HG02973 (cell line): ENCODE measurements at regions not wholly inside any gene's neighbourhood (a gene's known extent, or its start where the extent isn't known, plus 50 kb on each side); places are given as distances from the start of the nearest gene placed in this dataset.
"Not testable (repeated sequence)": the region's sequence is repeated elsewhere in the genome, so short reads cannot be mapped to it uniquely, and the experiment has no call there.

ENCODE experiments used
- ATAC-seq: cut with Tn5 transposase; IDR thresholded peaks from one replicate; pipeline ENCODE4 v1.9.1; 2021; ENCODE audit warnings: moderate library complexity; ENCODE audit not compliant: unreplicated experiment

DNA sequence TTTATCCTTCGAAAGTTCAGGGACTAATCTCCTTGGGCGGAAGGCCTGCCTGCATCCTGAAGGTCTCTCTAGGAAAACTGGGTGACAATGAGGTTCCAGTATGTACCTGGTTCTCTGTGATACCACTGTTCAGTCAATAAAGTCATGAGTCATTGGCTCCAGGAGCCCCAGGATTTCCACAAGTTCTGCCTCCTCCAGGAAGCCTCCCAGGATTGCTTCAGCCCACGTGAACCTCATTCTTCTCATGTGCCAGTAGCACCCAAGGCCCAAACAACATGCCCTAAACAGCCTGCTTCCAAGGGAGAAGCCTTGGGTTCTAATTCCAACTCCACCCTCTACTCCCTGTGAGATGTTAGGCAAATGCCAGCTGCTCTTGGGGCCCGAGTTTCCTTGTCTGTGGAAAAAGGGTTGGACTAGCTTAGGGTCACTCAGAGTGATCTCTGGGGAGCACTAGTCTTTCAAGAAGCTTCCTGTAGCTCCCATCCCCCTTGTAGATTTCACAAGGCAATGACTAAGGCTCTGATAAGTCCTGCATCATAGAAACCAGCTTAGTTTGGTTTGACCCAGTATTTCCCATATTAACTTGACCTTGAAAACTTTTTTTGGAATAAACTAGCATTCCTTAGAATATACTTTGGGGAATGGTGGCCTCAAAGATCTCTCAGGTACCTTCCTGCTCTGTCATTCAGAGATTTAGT is 118.3 kb upstream of the ATP2B2 start:
- ATAC-seq: no peak

DNA sequence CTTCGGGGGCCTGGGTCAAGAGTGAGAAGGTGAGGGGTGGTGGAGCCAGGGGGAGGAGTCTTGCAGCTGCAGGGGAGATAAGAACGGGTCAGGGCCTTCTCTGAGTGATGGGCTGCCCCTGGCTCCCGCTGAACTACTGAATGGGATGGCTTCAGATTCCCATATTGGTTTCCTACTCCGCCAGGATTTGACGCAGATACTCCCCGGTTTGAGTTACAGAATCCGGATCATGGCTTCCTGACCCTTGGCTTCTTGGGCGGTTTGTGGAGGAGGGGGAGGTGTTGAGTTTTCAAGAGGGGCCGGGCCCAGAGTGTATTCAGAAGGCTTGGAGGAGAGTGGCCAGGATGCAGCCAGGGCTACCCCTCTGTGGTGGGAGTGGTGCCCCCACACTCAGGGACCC is 119.9 kb upstream of the ATP2B2 start:
- no peak for ATAC-seq

DNA sequence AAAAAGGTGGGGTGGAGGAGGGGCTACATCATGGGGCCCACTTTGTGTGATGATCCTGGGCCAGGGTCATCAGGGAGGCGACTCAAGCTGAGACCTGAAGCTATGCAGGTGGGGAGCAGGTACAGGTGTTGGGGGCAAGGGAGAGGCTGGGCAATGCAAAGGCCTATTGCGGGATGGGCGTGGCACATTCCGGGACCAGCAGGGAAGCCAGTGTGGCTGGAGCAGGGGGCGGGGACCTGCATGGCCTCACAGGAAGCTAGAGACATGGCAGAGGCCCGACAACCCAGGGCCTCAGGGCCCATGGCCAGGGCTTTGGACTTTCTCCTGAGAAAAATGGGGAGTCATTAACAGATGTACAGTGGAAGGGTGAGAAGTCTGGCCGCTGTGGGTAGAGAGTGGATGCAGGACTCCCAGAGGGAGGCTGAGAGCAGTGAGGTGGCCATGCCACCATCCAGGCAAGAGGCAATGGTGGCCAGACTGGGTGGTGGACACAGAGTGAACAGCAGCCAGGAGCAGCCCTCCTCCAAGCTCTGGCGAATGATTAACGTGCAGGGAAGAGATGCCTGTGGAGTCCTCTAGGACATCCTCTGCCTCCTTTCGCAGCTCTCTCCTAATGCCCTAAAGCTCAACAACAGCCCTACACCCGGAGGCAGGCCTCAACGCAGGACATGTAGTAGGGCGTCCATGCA is 122.6 kb upstream of the ATP2B2 start:
- no peak for ATAC-seq

DNA sequence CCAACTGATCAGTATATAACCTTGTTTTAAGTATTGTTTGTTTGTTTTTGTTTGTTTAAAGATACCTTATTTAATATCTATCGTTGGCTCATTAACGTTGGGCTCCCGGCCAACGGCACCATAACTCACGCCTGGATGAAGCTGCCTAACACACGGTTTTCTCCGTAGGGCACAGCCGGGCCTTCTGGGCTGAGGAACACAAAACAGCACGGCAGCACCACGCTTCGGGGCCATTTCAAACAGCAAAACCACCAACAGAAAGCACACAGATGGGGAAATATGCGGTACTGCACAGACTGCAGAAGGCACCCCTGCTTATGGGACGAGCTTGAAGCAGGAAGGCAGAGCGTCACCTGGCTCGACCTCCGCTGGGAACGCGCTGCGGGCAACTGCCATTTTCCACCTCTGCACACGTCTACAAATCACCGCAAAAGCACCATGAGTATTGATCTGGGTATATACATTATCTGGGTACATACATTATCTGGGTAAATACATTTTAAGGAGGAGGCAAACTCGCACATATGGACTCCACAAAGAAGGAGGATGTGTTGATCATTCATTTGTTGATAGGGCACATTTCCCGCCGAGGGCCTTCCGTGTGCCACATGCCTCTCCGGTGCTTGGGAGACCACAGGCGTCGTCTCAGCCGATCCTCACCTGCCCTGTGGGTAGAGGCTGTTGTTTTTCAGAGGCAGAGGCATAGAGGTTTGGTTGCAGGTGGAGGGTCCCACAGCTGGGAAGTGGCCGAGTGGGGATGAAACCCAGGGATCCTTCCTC is 123.7 kb upstream of the ATP2B2 start:
- no peak for ATAC-seq

DNA sequence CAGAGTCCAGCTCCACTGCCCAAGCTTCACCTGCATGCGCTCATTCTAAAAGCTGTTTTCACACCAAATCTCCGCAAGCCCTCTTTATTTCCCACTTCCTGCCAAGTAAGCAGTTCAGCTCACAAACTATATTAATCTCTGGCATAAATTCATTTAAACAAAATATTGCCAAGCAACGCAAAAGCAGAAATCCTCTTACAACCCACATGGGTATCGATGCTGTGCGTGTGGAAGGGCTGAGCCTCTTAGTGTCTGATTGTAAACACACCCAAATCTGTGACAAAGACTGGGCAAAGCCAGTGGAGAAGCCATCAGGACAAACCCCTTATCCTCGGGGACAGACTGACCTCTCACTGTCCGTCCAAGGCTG is 124.3 kb upstream of the ATP2B2 start:
- ATAC-seq: no peak

DNA sequence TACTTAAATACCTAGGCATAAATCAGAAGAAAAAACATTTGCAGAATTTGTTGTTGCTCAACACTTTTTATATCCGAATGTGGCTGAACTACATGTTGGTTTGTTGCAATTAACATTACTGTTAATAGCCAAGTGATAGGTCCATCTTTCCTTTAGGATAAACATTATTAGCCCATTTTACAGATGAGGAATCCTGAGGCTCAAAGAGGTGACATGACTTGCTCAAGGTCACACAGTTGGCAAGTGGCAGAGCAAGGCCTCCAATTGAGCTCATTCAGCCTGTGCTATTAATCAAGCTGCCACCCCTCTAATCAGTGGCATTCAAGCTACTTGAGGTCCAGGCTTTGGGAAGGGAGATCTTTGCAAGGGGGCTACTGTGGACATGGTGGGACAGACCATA is 125.8 kb upstream of the ATP2B2 start:
- ATAC-seq: no peak

- ATAC-seq: no peak
These were observed 126.7 kb upstream of the ATP2B2 start for GRCh38 chr3:10632125-10632524.

GRCh38 chr3:10632741-10633140 is 127.4 kb upstream of the ATP2B2 start:
- no peak for ATAC-seq

- no peak for ATAC-seq
These were observed 130.2 kb upstream of the ATP2B2 start for GRCh38 chr3:10635446-10636076.

GRCh38 chr3:10637342-10637741 is 132.0 kb upstream of the ATP2B2 start:
- no peak for ATAC-seq

- ATAC-seq: no peak
These were observed 133.1 kb upstream of the ATP2B2 start for GRCh38 chr3:10638466-10638865.

DNA sequence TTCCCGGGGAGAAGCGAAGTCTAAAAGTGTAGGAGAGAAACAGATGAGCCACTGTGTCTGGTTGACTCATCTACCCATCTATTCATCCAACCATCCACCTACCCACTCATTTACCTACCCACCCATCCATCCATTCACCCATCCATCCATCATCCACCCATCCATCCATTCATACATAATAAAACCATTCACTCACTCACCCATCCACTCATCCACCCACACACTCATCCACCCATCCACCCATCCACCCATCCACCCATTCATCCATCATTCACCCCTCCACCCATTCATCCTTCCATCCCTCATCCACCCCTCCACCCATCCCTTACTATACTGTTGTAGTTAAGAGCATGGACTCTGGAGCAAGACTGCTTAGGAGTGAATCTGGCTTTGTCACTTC is 136.4 kb upstream of the ATP2B2 start:
- ATAC-seq: no peak

- no peak for ATAC-seq
These were observed 138.8 kb upstream of the ATP2B2 start for GRCh38 chr3:10644189-10644588.

- ATAC-seq: no peak
These were observed 140.4 kb upstream of the ATP2B2 start for GRCh38 chr3:10645800-10646199.

GRCh38 chr3:10646531-10647335 is 141.3 kb upstream of the ATP2B2 start:
- no peak for ATAC-seq

GRCh38 chr3:10647376-10647775 is 142.0 kb upstream of the ATP2B2 start:
- no peak for ATAC-seq

GRCh38 chr3:10648181-10648580 is 142.8 kb upstream of the ATP2B2 start:
- ATAC-seq: no peak

DNA sequence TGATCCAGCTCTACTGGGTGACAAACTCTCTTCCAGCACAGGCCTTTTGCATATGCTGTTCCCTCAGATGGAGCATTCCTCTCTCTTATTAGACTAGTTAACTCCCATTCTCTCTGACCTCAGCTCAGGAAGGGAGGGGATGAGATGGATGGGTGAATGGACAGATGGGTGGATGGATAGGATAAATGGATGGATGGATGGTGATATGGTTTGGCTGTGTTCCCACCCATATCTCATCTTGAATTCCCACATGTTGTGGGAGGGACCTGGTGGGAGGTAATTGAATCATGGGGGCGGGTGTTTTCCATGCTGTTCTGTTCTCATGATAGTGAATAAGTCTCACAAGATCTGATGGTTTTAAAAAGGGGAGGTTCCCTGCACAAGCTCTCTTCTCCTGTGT is 144.1 kb upstream of the ATP2B2 start:
- not testable (repeated sequence) for ATAC-seq

DNA sequence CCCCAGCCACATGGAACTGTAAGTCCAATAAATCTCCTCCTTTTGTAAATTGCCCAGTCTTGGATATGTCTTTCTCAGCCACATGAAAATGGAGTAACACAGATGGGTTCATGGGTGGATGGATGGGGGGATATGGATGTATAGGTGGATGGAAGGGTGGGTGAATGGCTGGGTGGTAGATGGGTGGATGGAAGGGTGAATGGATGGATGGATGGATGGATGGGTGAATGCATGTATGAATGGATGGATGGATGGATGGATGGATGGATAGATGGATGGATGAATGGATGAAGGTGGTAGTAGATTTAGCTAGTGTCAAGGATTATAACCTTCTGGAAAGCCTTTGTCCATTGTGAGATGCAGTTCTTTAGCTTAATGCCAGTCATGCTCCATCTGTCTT is 146.1 kb upstream of the ATP2B2 start:
- no peak for ATAC-seq

GRCh38 chr3:10653241-10653640 is 147.9 kb upstream of the ATP2B2 start:
- ATAC-seq: no peak
